HFF-Myc (cell line): ENCODE measurements at regions not wholly inside any gene's neighbourhood (a gene's known extent, or its start where the extent isn't known, plus 50 kb on each side); places are given as distances from the start of the nearest gene placed in this dataset.

Experiments
- DNase-seq: peaks from one replicate; pipeline ENCODE4 v3.0.0-alpha.2; 2011; ENCODE audit warnings: low read depth; ENCODE audit errors: extremely low read depth
- H3K4me3 ChIP-seq: replicated peaks from 2 replicates; pipeline ENCODE4 v1.5.1; 2011; ENCODE audit warnings: low read depth, mild to moderate bottlenecking, control low read depth, low read length
- CTCF ChIP-seq: IDR thresholded peaks from 2 replicates; pipeline ENCODE4 v1.5.1; 2012; ENCODE audit warnings: mild to moderate bottlenecking, low read depth, low read length, control low read depth; ENCODE audit errors: missing control alignments

DNA sequence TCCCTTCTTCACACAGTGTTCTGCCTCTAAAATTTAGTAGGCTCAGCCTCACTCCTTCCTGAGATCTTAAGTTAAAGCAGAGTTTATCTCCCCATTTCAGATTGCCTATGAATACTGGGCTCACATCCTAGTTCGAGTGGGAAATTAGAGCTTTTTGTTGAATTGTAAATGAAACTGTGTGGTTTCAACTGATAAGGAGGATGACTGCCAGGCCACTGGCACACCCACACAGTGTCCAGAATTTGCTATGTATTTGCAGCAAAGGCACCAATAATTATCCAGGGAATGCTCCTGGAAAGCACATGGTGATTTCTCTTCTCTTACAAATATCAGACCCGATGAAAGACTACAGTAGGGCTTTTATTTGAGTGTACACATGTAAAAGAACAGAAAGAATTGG is 308.1 kb upstream of the COL8A1 start:
- H3K4me3 ChIP-seq, result no peak overlapping the region
- TF ChIP-seq CTCF, result no peak
- no peak for DNase-seq

- H3K4me3 ChIP-seq, result no peak overlapping the region
- no peak for DNase-seq
- no peak for TF ChIP-seq CTCF
These were observed 313.0 kb upstream of the COL8A1 start for GRCh38 chr3:99325402-99325801.

DNA sequence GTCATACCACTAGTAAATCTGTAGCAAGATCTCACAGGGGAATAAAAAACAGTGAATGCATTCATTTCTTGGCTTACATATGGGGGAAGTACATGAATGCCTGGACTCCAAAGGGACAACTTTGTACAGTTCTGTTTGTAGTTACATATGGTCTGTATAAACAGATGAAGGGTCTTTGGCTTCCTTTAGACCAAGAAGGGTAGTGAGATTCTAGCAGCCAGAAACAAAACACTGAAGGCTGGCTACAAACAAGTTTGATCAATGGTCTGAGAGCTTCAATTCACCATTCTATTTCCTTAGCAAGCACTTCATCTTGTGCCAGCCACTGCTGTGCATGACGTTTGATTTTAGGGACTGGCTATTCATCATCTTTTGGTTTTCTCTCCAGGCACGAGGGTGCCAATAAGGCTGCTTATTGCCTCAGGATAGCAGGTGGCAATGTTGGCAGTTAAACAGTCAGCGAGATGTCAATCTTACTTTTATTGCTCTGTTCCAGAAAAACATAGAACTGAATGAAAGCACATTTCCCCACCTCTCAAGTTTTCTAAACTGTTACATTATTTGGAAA is 313.7 kb upstream of the COL8A1 start:
- no peak for DNase-seq
- no peak overlapping the region for H3K4me3 ChIP-seq
- no peak for TF ChIP-seq CTCF

- no peak for TF ChIP-seq CTCF
- no peak for DNase-seq
- no peak overlapping the region for H3K4me3 ChIP-seq
These were observed 314.5 kb upstream of the COL8A1 start for GRCh38 chr3:99323940-99324339.

DNA sequence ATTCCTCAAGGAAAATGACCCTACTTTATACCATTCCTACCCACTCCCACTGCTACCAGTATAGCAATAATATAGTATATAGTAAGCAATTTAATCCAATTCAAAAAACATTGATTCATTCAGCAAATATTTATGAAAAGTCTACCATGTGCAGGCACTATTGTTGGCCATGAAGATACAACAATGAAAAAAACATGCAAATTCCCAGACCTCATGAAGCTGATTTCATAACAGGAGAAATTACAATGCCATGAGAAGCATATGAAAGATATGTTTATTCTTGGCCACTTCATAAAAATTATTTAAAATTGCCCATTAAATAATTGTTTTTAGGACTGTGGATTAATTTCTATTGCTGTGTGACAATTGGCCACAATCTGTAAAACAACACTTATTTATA is 315.8 kb upstream of the COL8A1 start:
- TF ChIP-seq CTCF, result no peak
- DNase-seq, result no peak
- H3K4me3 ChIP-seq, result no peak overlapping the region

DNA sequence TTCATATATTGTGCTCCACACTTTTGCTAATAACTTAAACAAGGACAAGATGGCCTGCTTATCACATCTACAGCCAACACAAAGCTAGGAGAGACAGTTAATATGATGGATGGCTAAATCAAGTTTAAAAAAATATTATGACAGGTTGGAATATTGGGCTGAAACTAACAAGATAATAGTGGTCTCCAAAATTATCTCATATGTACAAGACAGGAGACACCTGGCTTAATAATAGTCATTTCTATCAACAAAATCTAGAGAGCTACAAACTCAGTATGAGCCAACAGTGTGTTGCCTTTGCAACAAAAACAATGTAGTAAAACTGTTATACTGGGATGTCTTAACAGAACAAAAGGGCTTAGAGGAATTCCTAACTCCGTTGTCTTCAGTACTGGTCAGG is 317.1 kb upstream of the COL8A1 start:
- no peak for TF ChIP-seq CTCF
- no peak overlapping the region for H3K4me3 ChIP-seq
- DNase-seq, result no peak

- no peak for TF ChIP-seq CTCF
- no peak for DNase-seq
- H3K4me3 ChIP-seq, result no peak overlapping the region
These were observed 318.4 kb upstream of the COL8A1 start for GRCh38 chr3:99319961-99320360.
